ENCODE measurements at regions not wholly inside any gene's neighbourhood (a gene's known extent, or its start where the extent isn't known, plus 50 kb on each side); places are given as distances from the start of the nearest gene placed in this dataset.

GRCh38 chr7:95694334-95694733 lies 78.0 kb upstream of the DYNC1I1 start:
- no peak for TF ChIP-seq EZH2 (IDR thresholded peaks at IDR 0.05; ENCODE audit: borderline replicate concordance, low read depth, low read length, severe bottlenecking)
- no peak for TF ChIP-seq CTCF (IDR thresholded peaks at IDR 0.05; ENCODE audit: borderline replicate concordance, extremely low read depth, low read length, poor library complexity, severe bottlenecking)
